ENCODE measurements at regions not wholly inside any gene's neighbourhood (a gene's known extent, or its start where the extent isn't known, plus 50 kb on each side); places are given as distances from the start of the nearest gene placed in this dataset.

DNA sequence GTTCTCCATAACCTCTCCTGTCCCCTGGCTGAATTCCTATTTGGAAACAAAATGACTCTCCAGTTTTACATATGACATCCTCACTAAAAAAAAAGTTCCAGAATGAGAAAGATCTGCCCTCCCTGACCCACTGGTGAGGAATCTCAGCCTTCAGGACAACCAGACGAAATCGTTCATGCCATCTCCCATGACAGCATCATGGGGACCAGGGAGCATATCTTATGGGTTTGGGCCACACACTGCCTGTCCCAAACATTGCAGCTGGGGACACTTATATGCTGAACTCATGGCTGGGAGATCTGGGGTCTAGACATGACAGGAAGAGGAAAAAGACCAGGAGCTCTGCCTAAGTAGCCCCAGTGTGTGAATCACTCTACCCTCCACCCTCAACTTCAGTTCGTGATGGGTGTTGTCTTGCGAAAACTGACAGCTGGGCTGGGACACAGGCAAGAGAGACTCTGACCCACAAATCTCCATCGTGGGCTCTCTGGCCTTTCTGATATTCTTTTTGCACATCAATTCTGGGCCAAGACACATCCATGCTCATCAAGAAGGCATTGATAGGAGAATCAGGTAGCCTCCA is 102.0 kb downstream of the ZNF280B start:
- TF ChIP-seq, protein P1, sequence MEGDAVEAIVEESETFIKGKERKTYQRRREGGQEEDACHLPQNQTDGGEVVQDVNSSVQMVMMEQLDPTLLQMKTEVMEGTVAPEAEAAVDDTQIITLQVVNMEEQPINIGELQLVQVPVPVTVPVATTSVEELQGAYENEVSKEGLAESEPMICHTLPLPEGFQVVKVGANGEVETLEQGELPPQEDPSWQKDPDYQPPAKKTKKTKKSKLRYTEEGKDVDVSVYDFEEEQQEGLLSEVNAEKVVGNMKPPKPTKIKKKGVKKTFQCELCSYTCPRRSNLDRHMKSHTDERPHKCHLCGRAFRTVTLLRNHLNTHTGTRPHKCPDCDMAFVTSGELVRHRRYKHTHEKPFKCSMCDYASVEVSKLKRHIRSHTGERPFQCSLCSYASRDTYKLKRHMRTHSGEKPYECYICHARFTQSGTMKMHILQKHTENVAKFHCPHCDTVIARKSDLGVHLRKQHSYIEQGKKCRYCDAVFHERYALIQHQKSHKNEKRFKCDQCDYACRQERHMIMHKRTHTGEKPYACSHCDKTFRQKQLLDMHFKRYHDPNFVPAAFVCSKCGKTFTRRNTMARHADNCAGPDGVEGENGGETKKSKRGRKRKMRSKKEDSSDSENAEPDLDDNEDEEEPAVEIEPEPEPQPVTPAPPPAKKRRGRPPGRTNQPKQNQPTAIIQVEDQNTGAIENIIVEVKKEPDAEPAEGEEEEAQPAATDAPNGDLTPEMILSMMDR (IDR thresholded peaks at IDR 0.05) = no peak
- TF ChIP-seq POLR2A (IDR thresholded peaks at IDR 0.05) = no peak
